ENCODE measurements at regions not wholly inside any gene's neighbourhood (a gene's known extent, or its start where the extent isn't known, plus 50 kb on each side); places are given as distances from the start of the nearest gene placed in this dataset.

- TF ChIP-seq CTCF (IDR thresholded peaks at IDR 0.05): no peak
Observed at GRCh38 chr13:73335944-73336343, 277.1 kb downstream of the KLF5 start.

- TF ChIP-seq CTCF (IDR thresholded peaks at IDR 0.05): no peak
Observed at GRCh38 chr13:73335210-73335609, 276.4 kb downstream of the KLF5 start.

- no peak for TF ChIP-seq CTCF (IDR thresholded peaks at IDR 0.05)
Observed at GRCh38 chr13:73334445-73334844, 275.6 kb downstream of the KLF5 start.

GRCh38 chr13:73331556-73331955, 272.8 kb downstream of the KLF5 start:
- TF ChIP-seq CTCF (IDR thresholded peaks at IDR 0.05): no peak

GRCh38 chr13:73329355-73329754, 270.6 kb downstream of the KLF5 start:
- no peak for TF ChIP-seq CTCF (IDR thresholded peaks at IDR 0.05)

GRCh38 chr13:73327579-73327978, 268.8 kb downstream of the KLF5 start:
- no peak for TF ChIP-seq CTCF (IDR thresholded peaks at IDR 0.05)

GRCh38 chr13:73325723-73326558, 267.1 kb downstream of the KLF5 start:
- no peak for TF ChIP-seq CTCF (IDR thresholded peaks at IDR 0.05)

All from LNCAP (cell line).